HTR-8/SVneo (cell line): ENCODE measurements at regions not wholly inside any gene's neighbourhood (a gene's known extent, or its start where the extent isn't known, plus 50 kb on each side); places are given as distances from the start of the nearest gene placed in this dataset.

Source experiments
- DNase-seq: peaks from one replicate; pipeline ENCODE4 v3.0.0; 2011; ENCODE audit warnings: low spot score, mixed read lengths; ENCODE audit not compliant: insufficient read length
- FAIRE-seq: peaks from 2 replicates; lab custom pipeline; 2011; peaks lifted over from hg19 to GRCh38; lab: Jason Lieb, UNC

DNA sequence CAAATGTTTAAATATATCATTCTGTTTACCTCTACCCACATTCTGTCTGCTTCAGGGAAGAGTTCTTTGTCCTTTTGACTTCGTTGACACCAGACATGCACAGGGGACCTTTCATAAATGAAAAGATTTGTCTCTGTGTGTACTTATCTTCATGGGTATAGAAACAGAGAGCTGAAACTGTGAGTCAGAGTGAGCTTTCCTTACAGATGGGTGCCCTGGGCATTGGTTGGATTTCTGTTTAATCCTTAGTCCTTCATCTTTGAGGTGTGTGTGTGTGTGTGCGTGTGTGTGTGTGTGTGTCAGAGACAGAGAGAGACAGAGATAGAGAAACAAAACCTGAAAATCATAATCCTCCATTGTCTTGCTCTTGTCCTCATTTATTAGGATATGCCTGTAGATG, 517.4 kb downstream of the TUSC7 start:
- DNase-seq (no peak), FAIRE-seq (no peak)

DNA sequence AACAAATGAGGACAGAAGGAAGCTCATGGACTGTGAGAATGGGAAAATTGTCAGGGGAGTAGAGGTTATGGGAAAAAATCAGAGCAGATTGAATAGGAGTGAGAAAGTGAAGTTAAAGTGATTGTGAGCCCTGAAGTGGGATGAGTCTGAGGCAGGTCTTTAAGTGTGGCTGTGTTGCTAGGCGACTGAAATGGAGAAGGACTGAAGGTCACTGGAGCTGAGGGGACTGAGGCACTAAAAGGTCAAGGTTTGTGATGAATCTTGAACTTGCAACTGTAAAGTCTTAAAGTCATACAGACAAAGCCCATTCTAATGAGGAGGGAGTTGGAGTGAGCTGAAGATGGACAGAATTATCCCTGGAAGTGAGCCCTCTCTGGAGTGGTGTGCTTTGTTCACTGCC, 518.9 kb downstream of the TUSC7 start:
- no peak for FAIRE-seq
- no peak for DNase-seq

DNA sequence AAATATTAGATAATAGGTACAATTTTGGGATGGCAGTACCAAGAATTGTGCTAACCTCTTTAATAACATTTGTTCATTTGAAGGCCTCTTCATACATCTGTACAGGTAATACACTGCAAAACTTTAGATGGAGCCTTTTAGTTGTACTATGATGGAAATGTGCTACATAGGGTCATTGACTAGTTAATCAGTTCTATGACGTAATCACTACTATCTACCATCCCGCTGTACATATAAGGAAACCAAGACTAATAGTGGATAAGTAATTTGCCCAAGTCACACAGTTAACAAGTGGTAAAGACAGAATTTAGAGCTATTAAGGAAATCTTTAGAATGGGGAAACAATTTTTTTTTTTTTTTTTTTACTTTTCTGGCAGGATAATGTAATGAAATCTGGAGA, 521.3 kb downstream of the TUSC7 start:
- no peak for FAIRE-seq
- DNase-seq, result no peak

DNA sequence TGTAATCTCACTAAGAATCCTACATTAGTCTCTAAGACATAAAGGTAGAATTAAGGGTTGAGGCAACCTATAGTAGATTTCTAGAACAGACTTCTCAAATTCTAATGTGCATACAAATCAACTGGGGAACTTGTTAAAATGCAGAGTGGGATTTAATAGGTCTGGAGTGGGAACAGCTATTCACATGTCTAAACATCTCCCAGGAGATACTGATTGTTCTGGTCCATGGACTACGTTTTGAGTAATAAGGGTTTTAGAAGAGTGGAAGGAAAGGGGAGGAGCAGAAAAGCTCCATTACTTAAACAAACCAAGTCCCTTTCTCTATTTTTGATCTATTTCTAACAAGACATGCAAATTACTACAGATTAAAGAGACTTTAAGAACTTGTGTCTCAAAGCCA, 524.8 kb downstream of the TUSC7 start:
- DNase-seq, result no peak

DNA sequence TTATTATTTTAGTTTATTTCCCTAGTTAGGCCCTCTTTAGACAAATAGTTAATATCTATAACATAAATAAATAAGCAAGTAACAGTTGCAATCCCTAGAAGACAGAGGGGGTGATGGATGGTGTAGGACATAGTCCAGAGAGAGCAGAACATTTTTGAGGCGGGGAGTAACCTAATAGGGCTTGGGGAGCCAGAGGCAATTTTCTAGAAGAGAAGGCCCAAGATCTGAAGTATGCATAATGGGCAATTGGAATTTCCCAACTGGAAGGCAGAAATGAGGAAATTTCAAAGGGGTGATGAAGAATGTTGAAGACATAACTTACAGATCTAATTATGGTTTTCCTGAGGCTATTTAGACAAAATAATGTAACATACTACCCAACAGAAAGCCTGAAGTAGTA, 525.7 kb downstream of the TUSC7 start:
- no peak for DNase-seq
- FAIRE-seq, result no peak

More for the DNA sequence above, 524.8 kb downstream of the TUSC7 start:
- FAIRE-seq, result no peak

DNA sequence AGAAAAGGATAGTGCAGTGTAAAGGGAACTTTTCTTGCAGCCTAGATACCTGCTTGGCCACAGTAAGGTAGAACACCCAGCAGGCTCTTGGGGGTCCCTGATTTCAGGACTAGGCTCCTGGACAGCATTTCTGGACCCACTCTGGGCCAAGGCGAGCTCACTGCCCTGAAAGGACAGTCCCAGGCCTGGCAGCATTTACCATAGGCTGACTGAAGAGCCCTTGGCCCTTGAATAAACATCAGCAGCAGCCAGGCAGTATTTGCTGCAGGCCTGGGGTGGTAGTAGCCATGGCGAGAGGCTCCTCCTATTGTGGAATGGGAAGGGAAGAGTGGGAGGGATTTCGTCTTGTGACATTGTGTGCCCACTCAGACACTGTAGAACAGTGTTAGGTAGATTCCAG, 529.2 kb downstream of the TUSC7 start:
- FAIRE-seq, result no peak
- no peak for DNase-seq

DNA sequence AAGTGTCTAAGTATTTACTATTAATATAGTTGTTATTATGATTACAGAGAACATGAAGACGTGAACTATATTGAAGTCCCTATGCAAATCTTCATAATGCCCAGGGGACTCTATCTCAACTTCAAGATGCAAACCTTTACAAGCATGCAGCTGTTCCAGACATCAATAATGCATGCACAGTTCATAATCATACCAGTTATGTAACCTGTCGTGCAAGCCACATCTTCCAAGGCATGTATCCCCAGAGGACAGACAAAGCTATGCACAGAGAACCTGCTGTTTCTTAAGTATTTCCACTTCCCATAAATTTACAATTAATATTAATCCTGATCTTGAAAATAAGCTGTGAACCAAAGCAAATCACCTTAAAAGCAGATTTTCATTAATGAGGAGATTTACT, 534.1 kb downstream of the TUSC7 start:
- no peak for DNase-seq

DNA sequence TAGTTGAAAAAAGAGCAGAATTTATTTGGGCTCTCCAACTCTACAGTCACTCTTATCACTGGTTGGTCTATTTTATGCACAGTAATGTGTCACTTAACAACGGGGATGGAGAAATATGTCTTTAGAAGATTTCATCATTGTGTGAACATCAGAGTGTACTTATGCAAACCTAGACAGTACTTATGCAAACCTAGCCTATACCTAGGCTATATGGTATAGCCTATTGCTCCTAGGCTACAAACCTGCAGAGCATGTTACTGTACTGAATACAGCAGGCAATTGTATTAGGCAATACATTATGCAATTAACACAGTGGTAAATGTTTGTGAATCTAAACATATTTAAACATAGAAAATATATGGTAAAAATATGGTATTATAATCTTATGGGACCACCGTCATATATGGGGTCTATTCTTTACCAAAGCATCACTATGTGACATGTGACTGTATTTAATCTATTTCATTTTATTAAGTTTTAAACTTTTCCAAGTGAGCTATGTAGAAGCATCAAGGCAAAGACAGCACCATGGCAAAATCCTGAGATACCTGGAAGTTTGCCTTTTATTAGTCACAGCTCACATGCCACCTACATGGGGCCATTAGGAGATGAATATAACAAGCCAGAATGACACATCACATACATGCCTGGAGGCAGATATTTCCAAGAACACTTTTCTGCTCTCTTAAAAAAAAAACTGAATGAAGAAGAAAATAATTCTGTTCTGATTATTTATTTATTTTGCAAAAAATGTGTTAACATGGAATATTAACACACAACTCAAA, 537.4 kb downstream of the TUSC7 start:
- FAIRE-seq (no peak), DNase-seq (no peak)

More for the DNA sequence above, 534.1 kb downstream of the TUSC7 start:
- no peak for FAIRE-seq

DNA sequence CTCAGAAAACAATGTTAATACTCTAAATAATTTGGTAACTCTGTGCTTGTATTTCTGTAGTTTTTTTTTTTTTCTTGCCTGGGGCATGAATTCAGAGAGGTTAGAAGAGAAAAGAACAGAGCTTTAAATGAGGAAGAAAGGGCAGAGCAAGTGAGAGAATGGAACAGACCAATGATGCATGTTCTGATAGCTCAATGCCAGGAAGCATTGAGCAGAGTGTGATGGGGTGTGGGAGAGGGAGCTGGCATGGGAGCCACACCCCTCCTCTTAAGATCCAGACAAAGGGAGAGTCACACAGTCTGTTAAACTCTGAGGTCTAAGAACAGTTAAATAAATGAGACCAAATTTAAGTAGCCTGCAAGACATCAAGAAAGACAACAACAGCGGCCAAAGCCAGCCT, 538.6 kb downstream of the TUSC7 start:
- DNase-seq (no peak), FAIRE-seq (no peak)

DNA sequence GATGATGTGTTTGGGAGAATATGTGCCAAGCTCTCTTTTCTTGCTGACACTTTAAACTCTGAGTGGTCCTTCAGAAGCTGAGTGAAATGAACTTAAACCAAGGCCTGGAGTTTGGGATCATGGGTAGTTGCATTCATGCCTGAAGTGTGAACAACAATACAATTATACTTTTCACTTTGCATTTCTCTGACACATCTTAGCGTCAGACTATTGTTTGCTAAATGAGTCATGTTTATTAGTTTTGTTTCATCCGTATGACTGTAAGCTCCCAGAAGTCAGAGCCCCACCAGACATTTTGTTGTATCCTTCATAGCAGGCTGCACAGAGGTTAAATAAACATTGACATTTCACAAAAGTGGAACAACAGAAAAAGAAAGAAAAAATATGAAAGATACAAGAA, 542.6 kb downstream of the TUSC7 start:
- DNase-seq, result no peak
- no peak for FAIRE-seq

DNA sequence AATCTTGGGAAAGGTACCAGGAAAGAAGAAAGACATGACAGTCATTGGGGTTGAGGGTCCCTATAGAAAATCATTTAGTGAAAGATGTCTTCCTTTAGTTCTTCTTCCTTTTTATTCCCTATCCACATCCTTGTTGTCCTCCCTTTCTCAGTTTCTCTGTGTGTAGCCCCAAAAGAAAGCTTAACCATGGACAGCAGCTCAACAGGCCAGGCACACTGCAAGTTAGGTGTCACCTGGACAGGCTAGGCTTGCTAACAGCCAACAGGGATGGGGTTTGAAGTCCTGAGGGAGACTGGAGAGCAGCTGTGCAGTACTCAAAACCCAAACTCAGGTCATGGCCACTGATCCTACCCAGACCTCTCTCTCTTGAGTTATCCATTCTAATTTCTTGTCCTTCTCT, 543.1 kb downstream of the TUSC7 start:
- FAIRE-seq, result no peak

DNA sequence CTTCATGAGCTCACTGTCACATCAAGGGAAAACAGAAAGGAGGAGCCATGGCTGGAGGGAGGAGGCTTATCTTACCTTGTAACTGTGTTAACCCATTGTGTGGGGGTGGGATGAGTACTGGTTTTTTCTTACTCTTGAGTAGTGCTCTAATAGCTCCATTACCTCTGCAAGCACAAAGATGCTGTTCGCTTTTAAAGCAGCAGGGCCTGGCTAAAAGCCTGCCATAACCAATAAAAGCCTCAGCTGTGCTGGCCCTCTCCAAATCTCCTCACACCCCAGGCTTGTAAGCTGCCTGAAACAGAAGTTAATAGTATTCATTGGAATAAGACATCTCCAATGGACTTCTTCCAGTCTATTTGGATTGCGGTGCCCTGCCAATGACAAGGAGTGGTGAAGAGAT, 544.1 kb downstream of the TUSC7 start:
- no peak for DNase-seq
- no peak for FAIRE-seq

More for the DNA sequence above, 543.1 kb downstream of the TUSC7 start:
- no peak for DNase-seq

DNA sequence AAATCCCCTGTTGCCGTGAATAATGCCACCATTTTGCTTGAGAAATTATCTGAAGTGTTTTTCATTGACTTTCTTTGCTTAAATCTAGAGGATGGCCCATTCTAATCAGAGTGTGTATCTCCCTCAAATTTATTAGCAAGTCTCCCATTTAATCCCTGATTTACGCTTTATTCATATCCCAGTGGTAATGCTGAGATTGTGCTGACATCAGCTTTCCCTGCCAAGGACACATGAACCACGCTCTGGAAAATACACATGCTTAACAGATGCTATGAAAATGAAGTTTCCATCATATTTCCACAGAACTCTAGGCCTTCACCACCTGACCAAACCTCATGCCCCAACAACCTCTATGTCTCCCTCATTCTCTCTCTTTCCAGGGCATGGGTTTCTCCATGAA, 545.4 kb downstream of the TUSC7 start:
- FAIRE-seq, result no peak
- no peak for DNase-seq

DNA sequence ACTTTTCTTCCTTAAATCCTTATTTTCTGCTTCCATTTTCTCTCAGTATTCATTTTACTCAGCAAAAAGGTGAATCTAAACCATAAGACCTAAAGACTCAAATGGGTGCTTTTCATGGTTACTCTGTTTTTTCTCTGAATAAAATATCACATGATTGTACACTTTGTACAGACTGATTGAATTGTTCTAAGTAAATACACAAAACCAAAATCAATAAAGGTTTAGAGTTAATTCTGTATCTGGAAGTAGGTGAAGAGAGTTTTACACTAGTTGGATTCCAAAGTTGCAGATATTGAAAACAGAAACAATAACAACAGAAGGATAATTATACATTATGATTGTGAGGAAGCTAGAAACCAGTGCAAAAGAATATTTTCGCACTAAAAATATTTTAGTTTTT, 546.2 kb downstream of the TUSC7 start:
- FAIRE-seq, result no peak
- no peak for DNase-seq

DNA sequence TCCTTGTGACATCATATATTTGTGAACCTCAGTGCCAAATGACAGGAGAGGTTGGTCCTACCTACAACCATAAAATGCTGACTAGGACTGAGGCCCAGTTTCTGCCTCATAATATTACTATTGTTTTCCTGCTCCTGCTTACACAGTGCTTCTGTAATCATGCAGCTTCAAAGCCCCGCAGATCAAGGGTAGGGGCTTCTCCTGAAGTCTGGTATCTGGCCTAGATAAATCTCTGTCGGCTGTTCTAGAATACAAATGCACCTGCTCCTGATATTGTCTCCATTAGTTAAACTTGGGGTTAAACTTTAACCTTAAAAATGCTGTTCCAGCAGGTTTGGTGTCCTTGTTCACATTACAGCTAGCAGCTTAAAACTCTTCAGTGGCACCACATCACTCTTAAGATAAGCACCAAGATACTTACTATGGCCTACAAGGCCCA, 552.4 kb downstream of the TUSC7 start:
- no peak for FAIRE-seq

DNA sequence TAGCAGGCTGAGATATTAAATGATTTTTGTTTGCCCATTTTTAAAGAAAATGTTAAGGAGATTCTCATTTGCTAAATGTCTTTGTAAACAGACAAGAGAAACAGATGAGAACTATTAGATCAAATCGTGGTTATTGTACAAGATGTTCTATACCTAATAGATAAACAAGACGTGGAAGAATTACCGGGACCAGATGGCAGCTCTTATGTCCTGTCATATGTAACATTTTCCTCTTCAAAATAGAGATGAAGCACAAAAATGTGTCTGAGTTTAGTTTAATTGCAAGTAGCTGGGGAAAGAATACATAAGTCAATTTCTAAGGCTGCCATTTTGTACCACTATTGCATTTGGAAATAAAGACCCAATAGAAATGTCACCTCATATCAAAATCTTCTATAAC, 553.7 kb downstream of the TUSC7 start:
- FAIRE-seq (no peak), DNase-seq (no peak)

More for the DNA sequence above, 552.4 kb downstream of the TUSC7 start:
- DNase-seq, result no peak

DNA sequence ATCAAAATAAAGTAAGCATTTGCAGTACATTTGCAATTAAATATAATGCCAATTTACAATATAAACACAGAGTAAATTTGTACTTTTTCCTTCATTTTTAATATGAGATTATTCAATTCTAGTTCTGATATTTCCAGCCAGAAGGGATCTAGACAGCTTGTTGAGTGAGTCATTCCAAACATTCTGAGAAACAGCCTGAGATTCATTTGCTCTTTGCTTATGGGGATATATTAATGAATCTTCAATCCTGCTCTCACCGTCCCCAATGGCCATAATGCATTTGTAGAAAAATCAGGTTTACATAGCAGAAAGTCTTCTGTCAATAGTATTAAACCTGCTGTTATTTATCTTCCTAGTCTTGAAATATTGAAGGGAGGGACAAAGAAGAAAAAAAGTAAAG, 554.2 kb downstream of the TUSC7 start:
- FAIRE-seq, result no peak
- DNase-seq, result no peak

DNA sequence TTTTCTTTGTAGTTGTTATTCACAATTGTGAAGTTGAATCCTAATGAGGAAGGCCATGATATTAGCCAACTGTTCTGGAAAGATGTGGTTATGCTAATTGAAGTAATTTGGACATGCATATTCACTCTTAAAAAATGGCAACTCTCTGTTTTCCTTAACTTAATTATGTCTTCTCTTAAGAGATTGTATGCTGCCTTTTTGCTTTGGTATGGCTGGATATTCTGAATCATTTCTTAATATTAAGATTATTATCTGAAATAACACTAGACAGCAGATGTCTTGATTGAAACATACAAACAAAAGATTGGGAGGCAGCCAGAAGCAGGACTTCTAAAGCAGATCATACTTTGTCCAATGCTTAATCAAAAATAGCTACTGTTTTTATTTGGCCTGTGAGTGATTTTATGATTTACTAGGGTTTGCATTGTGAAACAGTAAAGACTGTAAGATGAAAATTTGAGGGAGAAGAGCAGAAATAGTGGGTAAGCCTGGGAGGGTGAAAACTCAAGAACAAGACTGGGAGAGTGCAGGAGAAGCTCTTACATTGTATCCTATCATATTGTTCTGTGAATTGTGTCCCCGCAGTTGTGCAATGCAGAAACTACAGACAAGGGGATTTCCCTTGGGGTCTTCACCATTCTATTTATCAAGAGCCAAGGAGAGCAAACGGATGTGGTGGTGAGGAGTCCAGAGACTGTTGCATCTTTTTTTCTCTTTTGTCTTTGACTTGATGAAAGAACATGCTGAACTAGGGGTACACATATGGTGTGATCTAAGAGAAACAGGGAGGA, 554.8 kb downstream of the TUSC7 start:
- DNase-seq (no peak), FAIRE-seq (no peak)

DNA sequence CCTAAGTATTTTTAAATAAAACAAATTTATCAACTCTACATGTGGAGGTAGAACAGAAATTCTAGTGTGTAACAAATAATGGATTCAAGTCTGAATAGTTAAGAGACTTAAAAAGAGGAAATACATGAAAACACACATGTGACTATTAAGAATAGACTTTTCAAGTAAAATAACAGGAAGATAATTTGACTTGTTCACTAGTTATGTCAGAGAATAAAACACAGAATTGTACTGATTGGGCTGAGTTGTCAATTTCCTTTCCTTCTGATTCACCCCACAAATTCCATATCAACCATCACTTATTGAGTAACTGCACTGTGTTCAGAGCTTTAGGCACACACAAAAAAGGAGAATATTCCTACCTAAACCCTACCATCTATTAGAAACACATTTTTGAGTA, 557.2 kb downstream of the TUSC7 start:
- FAIRE-seq (no peak), DNase-seq (no peak)

DNA sequence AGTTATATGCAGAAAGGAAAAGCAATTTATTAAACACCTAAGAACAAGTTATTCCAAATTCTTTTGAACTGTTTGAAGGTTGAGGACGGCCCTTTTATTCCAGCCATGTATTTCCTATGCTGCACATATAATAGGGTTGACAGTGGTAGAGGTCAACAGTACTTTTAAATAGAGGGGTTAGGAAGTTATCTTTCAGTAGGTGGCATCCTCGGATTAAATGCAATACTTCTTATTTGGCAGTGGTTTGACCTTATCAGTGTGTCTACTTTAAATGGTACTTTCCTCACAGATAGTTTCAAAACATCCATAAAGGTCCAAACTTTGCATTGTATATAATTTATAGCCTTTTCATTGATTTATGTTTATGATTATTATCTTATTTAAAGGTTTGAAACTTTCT, 558.7 kb downstream of the TUSC7 start:
- FAIRE-seq (no peak), DNase-seq (no peak)

DNA sequence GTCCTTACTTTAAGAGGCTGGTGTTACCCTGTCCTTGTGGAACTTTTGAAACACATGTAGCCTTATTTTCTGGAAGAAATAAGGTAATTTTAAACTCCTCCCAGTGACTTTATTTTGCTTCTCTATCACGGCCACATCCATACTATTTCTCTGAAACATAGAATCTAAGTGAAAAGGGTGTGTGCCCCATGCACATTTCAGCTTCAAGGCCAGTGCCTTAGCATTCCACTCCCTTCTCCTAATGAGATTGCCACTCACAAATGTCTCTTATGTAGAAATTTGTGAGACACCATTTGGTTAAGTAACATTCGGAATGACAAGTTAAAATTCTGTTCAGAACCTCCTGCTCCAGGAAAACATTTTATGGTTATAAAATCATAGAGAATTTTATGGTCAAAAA, 562.7 kb downstream of the TUSC7 start:
- FAIRE-seq, result no peak
- DNase-seq, result no peak
